A673 (cell line): ENCODE measurements at regions not wholly inside any gene's neighbourhood (a gene's known extent, or its start where the extent isn't known, plus 50 kb on each side); places are given as distances from the start of the nearest gene placed in this dataset.

Source experiments
- BruUV-seq: library from RNA; stranded (reverse); fragments of 400-500 nt; replicated peaks from 2 replicates; lab custom pipeline; 2021; lab: Mats Ljungman, UMichigan
- CTCF ChIA-PET: fragments of 300-600 bp; sonication (Branson Sonifier 250); formaldehyde crosslinking; loops from one replicate; lab custom pipeline; 2022; ENCODE audit warnings: antibody characterized with exemption; lab: Charles Lee
- POLR2A ChIA-PET: fragments of 300-600 bp; sonication (Branson Sonifier 250); formaldehyde crosslinking; loops from one replicate; lab custom pipeline; 2022; ENCODE audit warnings: antibody characterized with exemption; ENCODE audit not compliant: low non-redundant PET; lab: Charles Lee
- DNase-seq: peaks from one replicate; pipeline ENCODE4 v3.0.0-alpha.2; 2015; ENCODE audit warnings: low spot score
- H3K27ac ChIP-seq: fragments of 200-600 bp; sonication (generic); 2 replicates; pipeline ENCODE4 v1.5.1; 2016; ENCODE audit warnings: mixed run types, low read depth, mild to moderate bottlenecking, mixed read lengths, antibody characterized with exemption, low read length; ENCODE audit not compliant: poor library complexity, severe bottlenecking
- H3K27me3 ChIP-seq: fragments of 200-600 bp; sonication (generic); replicated peaks from 2 replicates; pipeline ENCODE4 v1.6.1; 2017; ENCODE audit warnings: mixed run types, low read depth, mild to moderate bottlenecking, mixed read lengths, antibody characterized with exemption, low read length; ENCODE audit not compliant: insufficient read depth, poor library complexity
- H3K36me3 ChIP-seq: fragments of 200-600 bp; sonication (generic); 2 replicates; pipeline ENCODE4 v1.6.1; 2016; ENCODE audit warnings: mixed run types, mild to moderate bottlenecking, mixed read lengths, antibody characterized with exemption, low read length; ENCODE audit not compliant: insufficient read depth, poor library complexity, severe bottlenecking
- H3K4me1 ChIP-seq: fragments of 200-600 bp; sonication (generic); 2 replicates; pipeline ENCODE4 v1.6.1; 2017; ENCODE audit warnings: mixed run types, mild to moderate bottlenecking, mixed read lengths, antibody characterized with exemption, low read length; ENCODE audit not compliant: insufficient read depth, poor library complexity, severe bottlenecking
- H3K4me3 ChIP-seq: fragments of 200-600 bp; sonication (generic); 2 replicates; pipeline ENCODE4 v1.5.1; 2016; ENCODE audit warnings: low read depth, mixed run types, mild to moderate bottlenecking, mixed read lengths, low read length; ENCODE audit not compliant: poor library complexity, severe bottlenecking
- H3K9me3 ChIP-seq: fragments of 200-600 bp; sonication (generic); 2 replicates; pipeline ENCODE4 v1.6.1; 2016; ENCODE audit warnings: mixed run types, low read depth, mild to moderate bottlenecking, mixed read lengths, antibody characterized with exemption, low read length; ENCODE audit not compliant: poor library complexity, severe bottlenecking
- CTCF ChIP-seq: fragments of 300-800, 200-600 bp; sonication (generic); conservative IDR thresholded peaks from 2 replicates; pipeline ENCODE4 v1.5.1; 2017; ENCODE audit warnings: low read depth, mild to moderate bottlenecking, antibody characterized with exemption, low read length, moderate library complexity, mixed read lengths
- EZH2 ChIP-seq: fragments of 200-600 bp; sonication (generic); IDR thresholded peaks from 2 replicates; pipeline ENCODE4 v1.6.1; 2017; ENCODE audit warnings: borderline replicate concordance, low read depth, mild to moderate bottlenecking, mixed read lengths, antibody characterized with exemption, low read length; ENCODE audit not compliant: poor library complexity, severe bottlenecking
- intact Hi-C: fragments of 100-400 bp; cut with micrococcal nuclease; formaldehyde crosslinking; loops from one replicate; pipeline ENCODE4 v1.10.0; 2022; ENCODE audit not compliant: unreplicated experiment

GRCh38 chr2:59585655-59586054 lies 967.8 kb downstream of the BCL11A start:
- Histone ChIP-seq H3K4me3 (no peak overlapping the region), H3K27me3 (peaks cover 10% of the 10 kb centered on the region), H3K4me1 (no peaks in the 10 kb centered on the region), H3K27ac (no peak overlapping the region), H3K9me3 (no peaks in the 10 kb centered on the region), H3K36me3 (no peaks in the 10 kb centered on the region)
- TF ChIP-seq EZH2 (no peak), CTCF (no peak)
- ChIA-PET CTCF (no interaction called here), POLR2A (no interaction called here)
- DNase-seq, result no peak
- BruUV-seq, result no TSS peak
- intact Hi-C loops, result loop anchor here (10.0 kb wide), 1 partner anchor 281 kb away; no protein-coding TSS in a partner anchor

- no peaks in the 10 kb centered on the region for H3K4me1 ChIP-seq
- CTCF ChIA-PET, result no interaction called here
- no TSS peak for BruUV-seq
- no peak overlapping the region for H3K27ac ChIP-seq
- peak; percentile 18 for DNase-seq
- TF ChIP-seq EZH2 (no peak), CTCF (peak; percentile 39)
- no peak overlapping the region for H3K4me3 ChIP-seq
- POLR2A ChIA-PET, result no interaction called here
- no peaks in the 10 kb centered on the region for H3K36me3 ChIP-seq
- intact Hi-C loops, result loop anchor here (10.0 kb wide), 1 partner anchor 280 kb away; no protein-coding TSS in a partner anchor
- no peaks in the 10 kb centered on the region for H3K9me3 ChIP-seq
- peaks cover 10% of the 10 kb centered on the region for H3K27me3 ChIP-seq
Measured at GRCh38 chr2:59584958-59585357, 968.5 kb downstream of the BCL11A start.

DNA sequence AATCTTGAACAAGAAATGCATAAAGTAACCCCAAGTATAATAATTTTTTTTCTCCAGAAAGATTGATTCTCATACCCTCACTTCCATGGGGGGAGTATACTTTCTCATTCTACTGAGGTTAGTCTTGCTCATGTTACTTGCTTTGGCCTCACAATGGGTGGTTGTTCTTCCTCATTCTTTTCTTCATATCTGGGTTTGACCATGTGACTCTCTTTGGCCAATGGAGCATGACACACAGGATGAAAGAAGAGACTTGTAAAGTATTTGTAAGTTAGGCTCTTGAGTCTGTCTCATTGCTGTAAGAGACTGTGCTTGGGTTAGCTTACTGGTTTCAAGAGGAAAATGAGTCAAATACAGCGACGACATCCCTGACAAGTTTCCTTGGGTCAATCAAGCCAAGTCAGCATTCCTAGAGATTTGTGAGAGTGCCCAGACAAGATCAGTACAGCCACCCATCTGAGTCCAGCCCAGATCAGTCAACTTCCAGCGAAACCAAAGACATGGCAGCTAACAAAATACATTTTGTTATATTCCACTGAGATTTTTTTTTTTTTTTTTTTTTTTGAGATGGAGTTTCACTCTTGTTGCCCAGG lies 970.2 kb downstream of the BCL11A start:
- no peaks in the 10 kb centered on the region for H3K36me3 ChIP-seq
- no peak overlapping the region for H3K4me3 ChIP-seq
- DNase-seq, result no peak
- no peak overlapping the region for H3K27ac ChIP-seq
- H3K27me3 ChIP-seq, result peaks cover 10% of the 10 kb centered on the region
- no peaks in the 10 kb centered on the region for H3K4me1 ChIP-seq
- intact Hi-C loops, result loop anchor here (10.0 kb wide), 1 partner anchor 278 kb away; no protein-coding TSS in a partner anchor
- no peak for TF ChIP-seq CTCF
- ChIA-PET CTCF (no interaction called here), POLR2A (no interaction called here)
- H3K9me3 ChIP-seq, result no peaks in the 10 kb centered on the region
- BruUV-seq, result no TSS peak
